Dedifferentiated amniotic fluid mesenchymal stem cell (primary cell): ENCODE measurements at regions not wholly inside any gene's neighbourhood (a gene's known extent, or its start where the extent isn't known, plus 50 kb on each side); places are given as distances from the start of the nearest gene placed in this dataset.

ENCODE experiments used
- DNase-seq: peaks from one replicate; pipeline ENCODE4 v3.0.0-alpha.2; 2016; ENCODE audit errors: extremely low spot score

- no peak for DNase-seq
These were observed 1197.5 kb downstream of the LRFN5 start for GRCh38 chr14:42804141-42804540.

GRCh38 chr14:42802346-42802745, 1195.7 kb downstream of the LRFN5 start:
- no peak for DNase-seq

GRCh38 chr14:42792166-42792565, 1185.5 kb downstream of the LRFN5 start:
- DNase-seq, result no peak

GRCh38 chr14:42782754-42783153, 1176.1 kb downstream of the LRFN5 start:
- DNase-seq, result no peak

- DNase-seq, result no peak
These were observed 1172.3 kb downstream of the LRFN5 start for GRCh38 chr14:42778984-42779383.

GRCh38 chr14:42750771-42751170, 1144.1 kb downstream of the LRFN5 start:
- DNase-seq, result no peak

GRCh38 chr14:42742084-42742483, 1135.4 kb downstream of the LRFN5 start:
- no peak for DNase-seq

- no peak for DNase-seq
These were observed 1129.7 kb downstream of the LRFN5 start for GRCh38 chr14:42736408-42736807.

- DNase-seq, result no peak
These were observed 1127.4 kb downstream of the LRFN5 start for GRCh38 chr14:42734041-42734440.

- no peak for DNase-seq
These were observed 1125.3 kb downstream of the LRFN5 start for GRCh38 chr14:42732005-42732404.

GRCh38 chr14:42731480-42731879, 1124.8 kb downstream of the LRFN5 start:
- no peak for DNase-seq

- DNase-seq, result no peak
These were observed 1123.0 kb downstream of the LRFN5 start for GRCh38 chr14:42729681-42730080.

GRCh38 chr14:42719391-42719790, 1112.7 kb downstream of the LRFN5 start:
- no peak for DNase-seq

GRCh38 chr14:42715316-42715715, 1108.6 kb downstream of the LRFN5 start:
- no peak for DNase-seq

GRCh38 chr14:42710071-42710470, 1103.4 kb downstream of the LRFN5 start:
- DNase-seq, result no peak

GRCh38 chr14:42703501-42703900, 1096.8 kb downstream of the LRFN5 start:
- DNase-seq, result no peak

- DNase-seq, result no peak
These were observed 1080.7 kb downstream of the LRFN5 start for GRCh38 chr14:42687421-42687820.

GRCh38 chr14:42683707-42684106, 1077.0 kb downstream of the LRFN5 start:
- DNase-seq, result no peak

GRCh38 chr14:42676636-42677035, 1070.0 kb downstream of the LRFN5 start:
- DNase-seq, result no peak

GRCh38 chr14:42673963-42674362, 1067.3 kb downstream of the LRFN5 start:
- no peak for DNase-seq

- no peak for DNase-seq
These were observed 1065.0 kb downstream of the LRFN5 start for GRCh38 chr14:42671636-42672035.

GRCh38 chr14:42665083-42665482, 1058.4 kb downstream of the LRFN5 start:
- DNase-seq, result no peak

- no peak for DNase-seq
These were observed 1057.5 kb downstream of the LRFN5 start for GRCh38 chr14:42664190-42664589.

- no peak for DNase-seq
These were observed 1048.0 kb downstream of the LRFN5 start for GRCh38 chr14:42654707-42655106.

GRCh38 chr14:42642787-42643186, 1036.1 kb downstream of the LRFN5 start:
- no peak for DNase-seq
